ENCODE measurements at regions not wholly inside any gene's neighbourhood (a gene's known extent, or its start where the extent isn't known, plus 50 kb on each side); places are given as distances from the start of the nearest gene placed in this dataset.

DNA sequence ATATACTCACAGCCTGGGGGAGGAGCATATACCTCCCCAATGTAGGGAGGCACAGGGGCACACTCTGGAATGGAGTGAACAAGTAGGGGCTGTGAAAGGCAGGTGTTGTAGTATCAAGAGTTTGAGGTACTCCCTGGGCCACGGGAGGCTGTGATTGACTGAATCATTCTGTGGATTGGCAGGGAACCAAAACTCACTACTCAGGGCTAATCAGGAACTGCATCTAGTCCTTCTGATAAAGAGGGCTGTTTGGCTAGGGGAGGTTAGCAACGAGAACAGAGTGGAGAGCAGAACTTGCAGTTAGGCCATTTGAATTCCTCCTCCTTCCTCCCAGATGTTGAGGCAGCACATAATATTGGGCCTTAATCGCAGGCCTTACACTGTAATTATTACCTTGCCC is 369.2 kb upstream of the MPDZ start:
- Histone ChIP-seq H3K4me2 (ENCODE audit: low read length) (no peak overlapping the region), H3K79me2 (ENCODE audit: insufficient read depth, low read length) (no peaks in the 10 kb centered on the region), H3K9me3 (ENCODE audit: low read length) (no peaks in the 10 kb centered on the region), H3F3A (ENCODE audit: insufficient read depth, low read length) (no peaks in the 10 kb centered on the region), H3K27ac (ENCODE audit: low read depth, low read length, poor library complexity, severe bottlenecking) (no peak overlapping the region), H3K4me3 (ENCODE audit: low read depth, low read length, poor library complexity, severe bottlenecking) (no peak overlapping the region), H3K27me3 (ENCODE audit: insufficient read depth, low read length) (no peaks in the 10 kb centered on the region), H3K9ac (ENCODE audit: low read length) (no peak overlapping the region), H4K20me1 (ENCODE audit: insufficient read depth, low read length) (no peaks in the 10 kb centered on the region), H3K4me1 (ENCODE audit: insufficient read depth, low read length, severe bottlenecking) (no peaks in the 10 kb centered on the region), H3K9me2 (ENCODE audit: low read depth, low read length) (no peaks in the 10 kb centered on the region), H3K36me3 (ENCODE audit: insufficient read depth, low read length) (no peaks in the 10 kb centered on the region), H2AFZ (ENCODE audit: low read length) (no peak overlapping the region)
- no peak for TF ChIP-seq EZH2 (IDR thresholded peaks at IDR 0.05; ENCODE audit: borderline replicate concordance, low read length)
- TF ChIP-seq, protein P1, sequence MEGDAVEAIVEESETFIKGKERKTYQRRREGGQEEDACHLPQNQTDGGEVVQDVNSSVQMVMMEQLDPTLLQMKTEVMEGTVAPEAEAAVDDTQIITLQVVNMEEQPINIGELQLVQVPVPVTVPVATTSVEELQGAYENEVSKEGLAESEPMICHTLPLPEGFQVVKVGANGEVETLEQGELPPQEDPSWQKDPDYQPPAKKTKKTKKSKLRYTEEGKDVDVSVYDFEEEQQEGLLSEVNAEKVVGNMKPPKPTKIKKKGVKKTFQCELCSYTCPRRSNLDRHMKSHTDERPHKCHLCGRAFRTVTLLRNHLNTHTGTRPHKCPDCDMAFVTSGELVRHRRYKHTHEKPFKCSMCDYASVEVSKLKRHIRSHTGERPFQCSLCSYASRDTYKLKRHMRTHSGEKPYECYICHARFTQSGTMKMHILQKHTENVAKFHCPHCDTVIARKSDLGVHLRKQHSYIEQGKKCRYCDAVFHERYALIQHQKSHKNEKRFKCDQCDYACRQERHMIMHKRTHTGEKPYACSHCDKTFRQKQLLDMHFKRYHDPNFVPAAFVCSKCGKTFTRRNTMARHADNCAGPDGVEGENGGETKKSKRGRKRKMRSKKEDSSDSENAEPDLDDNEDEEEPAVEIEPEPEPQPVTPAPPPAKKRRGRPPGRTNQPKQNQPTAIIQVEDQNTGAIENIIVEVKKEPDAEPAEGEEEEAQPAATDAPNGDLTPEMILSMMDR (IDR thresholded peaks at IDR 0.05; ENCODE audit: low read length) = no peak

DNA sequence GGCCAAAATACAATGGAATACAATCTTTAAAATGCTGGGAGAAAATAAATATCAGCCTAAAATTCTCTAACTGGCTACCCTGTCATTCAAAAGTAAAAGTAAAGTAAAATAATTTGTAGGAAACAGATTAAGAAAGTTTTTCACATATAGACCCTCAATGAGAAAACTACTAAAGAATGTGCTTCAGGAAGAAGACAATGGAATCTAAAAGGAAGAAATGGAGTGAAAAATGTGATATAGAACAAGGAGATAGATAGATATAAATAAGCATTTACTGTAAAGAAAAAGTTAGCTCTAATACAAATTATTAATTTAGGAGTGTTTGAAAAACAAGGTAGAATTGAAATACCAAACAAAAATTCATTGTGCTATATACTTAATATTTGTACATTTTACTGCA is 368.6 kb upstream of the MPDZ start:
- Histone ChIP-seq H2AFZ (ENCODE audit: low read length) (no peak overlapping the region), H3F3A (ENCODE audit: insufficient read depth, low read length) (no peaks in the 10 kb centered on the region), H3K4me1 (ENCODE audit: insufficient read depth, low read length, severe bottlenecking) (no peaks in the 10 kb centered on the region), H3K4me3 (ENCODE audit: low read depth, low read length, poor library complexity, severe bottlenecking) (no peak overlapping the region), H3K36me3 (ENCODE audit: insufficient read depth, low read length) (no peaks in the 10 kb centered on the region), H3K9me2 (ENCODE audit: low read depth, low read length) (no peaks in the 10 kb centered on the region), H3K27me3 (ENCODE audit: insufficient read depth, low read length) (no peaks in the 10 kb centered on the region), H3K27ac (ENCODE audit: low read depth, low read length, poor library complexity, severe bottlenecking) (no peak overlapping the region), H4K20me1 (ENCODE audit: insufficient read depth, low read length) (no peaks in the 10 kb centered on the region), H3K79me2 (ENCODE audit: insufficient read depth, low read length) (no peaks in the 10 kb centered on the region), H3K4me2 (ENCODE audit: low read length) (no peak overlapping the region), H3K9me3 (ENCODE audit: low read length) (no peaks in the 10 kb centered on the region), H3K9ac (ENCODE audit: low read length) (no peak overlapping the region)
- no peak for TF ChIP-seq EZH2 (IDR thresholded peaks at IDR 0.05; ENCODE audit: borderline replicate concordance, low read length)
- TF ChIP-seq, protein P1 (IDR thresholded peaks at IDR 0.05; ENCODE audit: low read length) = no peak

DNA sequence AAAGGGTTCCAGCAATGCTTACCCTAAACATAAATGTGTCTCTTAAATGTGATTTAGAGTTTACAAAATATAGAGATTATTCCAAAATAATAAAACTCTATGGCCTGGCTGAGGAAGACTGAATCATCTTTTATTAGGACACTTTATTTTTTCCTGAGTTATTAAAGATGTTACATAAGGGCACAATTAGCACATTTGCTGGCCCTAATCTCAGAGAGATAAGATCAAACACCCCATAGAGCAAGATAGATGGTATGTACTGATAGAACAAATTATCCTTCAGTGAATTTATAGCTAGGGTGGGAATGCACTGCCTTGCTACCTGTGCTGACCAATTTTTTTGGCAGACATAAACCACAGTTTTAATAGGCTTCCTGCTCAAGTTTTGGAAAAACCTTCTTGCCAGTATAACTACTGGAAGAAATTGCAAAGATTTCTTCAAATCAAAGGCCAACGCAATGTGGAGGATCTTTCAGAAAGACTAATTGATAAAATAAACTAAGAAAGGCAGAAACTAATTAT is 367.1 kb upstream of the MPDZ start:
- Histone ChIP-seq H3K4me1 (ENCODE audit: insufficient read depth, low read length, severe bottlenecking) (no peaks in the 10 kb centered on the region), H3K9me2 (ENCODE audit: low read depth, low read length) (no peaks in the 10 kb centered on the region), H3K4me2 (ENCODE audit: low read length) (no peak overlapping the region), H4K20me1 (ENCODE audit: insufficient read depth, low read length) (no peaks in the 10 kb centered on the region), H3F3A (ENCODE audit: insufficient read depth, low read length) (no peaks in the 10 kb centered on the region), H3K27ac (ENCODE audit: low read depth, low read length, poor library complexity, severe bottlenecking) (no peak overlapping the region), H2AFZ (ENCODE audit: low read length) (no peak overlapping the region), H3K79me2 (ENCODE audit: insufficient read depth, low read length) (no peaks in the 10 kb centered on the region), H3K9ac (ENCODE audit: low read length) (no peak overlapping the region), H3K9me3 (ENCODE audit: low read length) (no peaks in the 10 kb centered on the region), H3K27me3 (ENCODE audit: insufficient read depth, low read length) (no peaks in the 10 kb centered on the region), H3K4me3 (ENCODE audit: low read depth, low read length, poor library complexity, severe bottlenecking) (no peak overlapping the region), H3K36me3 (ENCODE audit: insufficient read depth, low read length) (no peaks in the 10 kb centered on the region)
- TF ChIP-seq, protein P1 (IDR thresholded peaks at IDR 0.05; ENCODE audit: low read length) = no peak
- TF ChIP-seq EZH2 (IDR thresholded peaks at IDR 0.05; ENCODE audit: borderline replicate concordance, low read length) = no peak
